H9 (cell line): ENCODE measurements at regions not wholly inside any gene's neighbourhood (a gene's known extent, or its start where the extent isn't known, plus 50 kb on each side); places are given as distances from the start of the nearest gene placed in this dataset.

Source experiments
- DNase-seq: peaks from one replicate; pipeline ENCODE4 v3.0.0-alpha.2; 2017
- H2AFZ ChIP-seq: one replicate; pipeline ENCODE4 v1.6.1; 2013; ENCODE audit warnings: mild to moderate bottlenecking, low read length, control low read depth, moderate library complexity
- H2AK5ac ChIP-seq: 2 replicates; pipeline ENCODE4 v1.6.1; 2013; ENCODE audit warnings: low read length, control low read depth, mixed read lengths; ENCODE audit not compliant: insufficient read length
- H2BK120ac ChIP-seq: one replicate; pipeline ENCODE4 v1.6.1; 2013; ENCODE audit warnings: low read depth, mild to moderate bottlenecking, low read length, control low read depth, inconsistent platforms; ENCODE audit not compliant: poor library complexity, severe bottlenecking
- H2BK12ac ChIP-seq: 2 replicates; pipeline ENCODE4 v1.6.1; 2013; ENCODE audit warnings: low read length, control low read depth, mixed read lengths, low read depth; ENCODE audit not compliant: insufficient read length
- H2BK15ac ChIP-seq: 2 replicates; pipeline ENCODE4 v1.6.1; 2013; ENCODE audit warnings: low read depth, low read length, control low read depth
- H2BK20ac ChIP-seq: one replicate; pipeline ENCODE4 v1.6.1; 2013; ENCODE audit warnings: low read depth, mild to moderate bottlenecking, low read length, control low read depth, inconsistent platforms; ENCODE audit not compliant: poor library complexity, severe bottlenecking
- H2BK5ac ChIP-seq: 2 replicates; pipeline ENCODE4 v1.6.1; 2013; ENCODE audit warnings: low read length, control low read depth, mixed read lengths; ENCODE audit not compliant: insufficient read length
- H3K14ac ChIP-seq: 2 replicates; pipeline ENCODE4 v1.6.1; 2013; ENCODE audit warnings: low read length, control low read depth; ENCODE audit not compliant: insufficient read depth
- H3K18ac ChIP-seq: 2 replicates; pipeline ENCODE4 v1.6.1; 2013; ENCODE audit warnings: low read depth, mild to moderate bottlenecking, mixed read lengths, low read length, control low read depth; ENCODE audit not compliant: insufficient read length
- H3K23ac ChIP-seq: 2 replicates; pipeline ENCODE4 v1.6.1; 2013; ENCODE audit warnings: low read length, control low read depth, mixed read lengths, low read depth; ENCODE audit not compliant: insufficient read length
- H3K23me2 ChIP-seq: 2 replicates; pipeline ENCODE4 v1.6.1; 2013; ENCODE audit warnings: low read depth, mild to moderate bottlenecking, mixed read lengths, low read length, control low read depth; ENCODE audit not compliant: insufficient read length, poor library complexity, severe bottlenecking
- H3K27ac ChIP-seq: 2 replicates; pipeline ENCODE4 v1.5.1; 2013; ENCODE audit warnings: low read length, control low read depth, mixed read lengths, low read depth; ENCODE audit not compliant: insufficient read length
- H3K27me3 ChIP-seq: 2 replicates; pipeline ENCODE4 v1.6.1; 2013; ENCODE audit warnings: low read length, control low read depth, inconsistent platforms; ENCODE audit not compliant: insufficient read depth
- H3K4ac ChIP-seq: 2 replicates; pipeline ENCODE4 v1.6.1; 2013; ENCODE audit warnings: low read depth, mild to moderate bottlenecking, control low read depth, inconsistent platforms, low read length, moderate library complexity
- H3K4me1 ChIP-seq: 2 replicates; pipeline ENCODE4 v1.6.1; 2013; ENCODE audit warnings: low read length, control low read depth, inconsistent platforms; ENCODE audit not compliant: insufficient read depth
- H3K4me2 ChIP-seq: 2 replicates; pipeline ENCODE4 v1.6.1; 2013; ENCODE audit warnings: low read length, control low read depth, mixed read lengths; ENCODE audit not compliant: insufficient read length, insufficient read depth
- H3K56ac ChIP-seq: 2 replicates; pipeline ENCODE4 v1.6.1; 2013; ENCODE audit warnings: low read depth, mild to moderate bottlenecking, mixed read lengths, low read length, control low read depth; ENCODE audit not compliant: insufficient read length
- H3K79me1 ChIP-seq: 2 replicates; pipeline ENCODE4 v1.6.1; 2013; ENCODE audit warnings: low read depth, mild to moderate bottlenecking, moderate library complexity, low read length, control low read depth, inconsistent platforms; ENCODE audit not compliant: insufficient read depth, poor library complexity, severe bottlenecking
- H3K79me2 ChIP-seq: 2 replicates; pipeline ENCODE4 v1.6.1; 2013; ENCODE audit warnings: low read length, control low read depth, inconsistent platforms; ENCODE audit not compliant: insufficient read depth
- H3K9ac ChIP-seq: 2 replicates; pipeline ENCODE4 v1.6.1; 2013; ENCODE audit warnings: low read length, control low read depth, mixed read lengths; ENCODE audit not compliant: insufficient read length; ENCODE audit errors: extremely low read depth
- H3K9me3 ChIP-seq: one replicate; pipeline ENCODE4 v1.6.1; 2013; ENCODE audit warnings: low read depth, low read length, inconsistent platforms; ENCODE audit not compliant: control insufficient read depth
- H3T11ph ChIP-seq: one replicate; pipeline ENCODE4 v1.6.1; 2013; ENCODE audit warnings: mild to moderate bottlenecking, low read length, control low read depth, inconsistent platforms
- H4K20me1 ChIP-seq: one replicate; pipeline ENCODE4 v1.6.1; 2013; ENCODE audit not compliant: control insufficient read depth, insufficient read length, insufficient read depth
- H4K5ac ChIP-seq: 2 replicates; pipeline ENCODE4 v1.6.1; 2013; ENCODE audit warnings: low read depth, mild to moderate bottlenecking, mixed read lengths, low read length, control low read depth; ENCODE audit not compliant: insufficient read length
- H4K8ac ChIP-seq: replicated peaks from 2 replicates; pipeline ENCODE4 v1.6.1; 2013; ENCODE audit warnings: low read length, control low read depth, mixed read lengths, low read depth; ENCODE audit not compliant: insufficient read length
- H4K91ac ChIP-seq: 2 replicates; pipeline ENCODE4 v1.6.1; 2013; ENCODE audit warnings: low read depth, mild to moderate bottlenecking, moderate library complexity, mixed read lengths, low read length, control low read depth; ENCODE audit not compliant: insufficient read length
- H3K27ac Mint-ChIP-seq, 3 experiments: 2 replicates in 2 of 3; 3 replicates in 1 of 3; pipeline ENCODE4 v1.8.0; 2020 to 2021; ENCODE audit warnings: mixed read lengths in 3 of 3, mild to moderate bottlenecking in 1 of 3, moderate library complexity in 1 of 3
- H3K27me3 Mint-ChIP-seq: 2 replicates; pipeline ENCODE4 v1.8.0; 2021; ENCODE audit warnings: low read depth, mild to moderate bottlenecking, moderate library complexity, mixed read lengths
- H3K36me3 Mint-ChIP-seq, 3 experiments: 2 replicates in 2 of 3; 3 replicates in 1 of 3; pipeline ENCODE4 v1.8.0; 2020 to 2021; ENCODE audit warnings: low read depth in 3 of 3, mixed read lengths in 3 of 3; ENCODE audit not compliant: insufficient read depth in 1 of 3
- H3K4me1 Mint-ChIP-seq, 2 experiments: 2 replicates each; pipeline ENCODE4 v1.8.0; 2020; ENCODE audit warnings: mixed read lengths in 2 of 2
- H3K4me3 Mint-ChIP-seq, 2 experiments: 2 replicates in 1 of 2; 3 replicates in 1 of 2; pipeline ENCODE4 v1.8.0; 2020 to 2021; ENCODE audit warnings: mild to moderate bottlenecking in 2 of 2, mixed read lengths in 2 of 2, moderate library complexity in 1 of 2
- H3K9me3 Mint-ChIP-seq, 2 experiments: 2 replicates in 1 of 2; 3 replicates in 1 of 2; pipeline ENCODE4 v1.8.0; 2020; ENCODE audit warnings: mild to moderate bottlenecking in 2 of 2, mixed read lengths in 2 of 2, moderate library complexity in 1 of 2
- WGBS: extraction: QIAGEN DNeasy Blood & Tissue Kit; methylation state at CpG from one replicate; pipeline ENCODE4 v1.1.7; 2013; ENCODE audit warnings: missing lambda C conversion rate, low lambda C conversion rate, mixed read lengths; ENCODE audit not compliant: insufficient read length; ENCODE audit errors: extremely low coverage; 5-methylcytosine and 5-hydroxymethylcytosine counted together
- TF ChIP-seq, protein P1 (sequence below): fragments of 200-600 bp; sonication (generic); conservative IDR thresholded peaks from 3 replicates; pipeline ENCODE4 v1.8.0; 2021; ENCODE audit warnings: antibody characterized with exemption, mild to moderate bottlenecking

DNA sequence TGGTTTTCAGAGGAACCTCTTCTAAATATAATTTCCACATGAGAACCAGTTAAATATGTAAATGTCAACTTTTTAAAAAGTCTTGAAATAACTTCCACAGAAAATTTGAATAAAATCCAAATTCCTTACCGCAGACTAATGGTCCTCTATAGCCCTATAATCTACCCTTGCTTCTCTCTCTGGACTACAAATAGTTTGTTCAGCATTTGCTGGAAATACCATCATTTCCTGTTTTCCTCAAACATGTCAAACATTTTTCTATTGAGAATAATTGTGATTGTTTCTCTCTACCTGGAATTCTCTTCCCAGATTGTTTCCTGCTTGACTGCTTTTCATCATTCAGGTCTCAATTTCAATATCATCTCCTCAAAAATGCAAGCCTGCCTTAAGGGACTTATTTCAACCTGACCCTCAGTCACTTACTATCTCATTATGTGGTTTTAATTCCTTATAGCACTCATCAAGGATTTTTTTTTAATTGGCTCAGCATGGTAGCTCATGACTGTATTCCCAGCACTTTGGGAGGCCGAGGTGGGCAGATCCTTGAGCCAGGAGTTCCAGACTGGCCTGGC, 898.9 kb upstream of the MIR17HG start:
- no peak overlapping the region for H3K18ac ChIP-seq
- H3K79me1 ChIP-seq, result no peaks in the 10 kb centered on the region
- H3K36me3 Mint-ChIP-seq, result no peaks in the 10 kb centered on the region; a peak in 1 of 7 replicates
- no peak overlapping the region for H3K27ac ChIP-seq
- H4K91ac ChIP-seq, result no peak overlapping the region
- no peak overlapping the region for H3K4me2 ChIP-seq
- no peak overlapping the region for H2BK120ac ChIP-seq
- no peak overlapping the region for H2BK20ac ChIP-seq
- no peak overlapping the region for H4K8ac ChIP-seq
- H4K5ac ChIP-seq, result no peak overlapping the region
- no peaks in the 10 kb centered on the region for H3K23me2 ChIP-seq
- no peaks in the 10 kb centered on the region for H3K9me3 Mint-ChIP-seq
- H3K27me3 Mint-ChIP-seq, result no peaks in the 10 kb centered on the region
- H3K4me1 Mint-ChIP-seq, result peaks cover 9 to 14% of the 10 kb centered on the region in 2 experiments
- no peak overlapping the region for H2BK5ac ChIP-seq
- no peak for DNase-seq
- no peaks in the 10 kb centered on the region for H3K27me3 ChIP-seq
- H3K4ac ChIP-seq, result no peak overlapping the region
- no peak overlapping the region for H3K9ac ChIP-seq
- no peak overlapping the region for H2AFZ ChIP-seq
- no peaks in the 10 kb centered on the region for H3K79me2 ChIP-seq
- TF ChIP-seq, protein P1, sequence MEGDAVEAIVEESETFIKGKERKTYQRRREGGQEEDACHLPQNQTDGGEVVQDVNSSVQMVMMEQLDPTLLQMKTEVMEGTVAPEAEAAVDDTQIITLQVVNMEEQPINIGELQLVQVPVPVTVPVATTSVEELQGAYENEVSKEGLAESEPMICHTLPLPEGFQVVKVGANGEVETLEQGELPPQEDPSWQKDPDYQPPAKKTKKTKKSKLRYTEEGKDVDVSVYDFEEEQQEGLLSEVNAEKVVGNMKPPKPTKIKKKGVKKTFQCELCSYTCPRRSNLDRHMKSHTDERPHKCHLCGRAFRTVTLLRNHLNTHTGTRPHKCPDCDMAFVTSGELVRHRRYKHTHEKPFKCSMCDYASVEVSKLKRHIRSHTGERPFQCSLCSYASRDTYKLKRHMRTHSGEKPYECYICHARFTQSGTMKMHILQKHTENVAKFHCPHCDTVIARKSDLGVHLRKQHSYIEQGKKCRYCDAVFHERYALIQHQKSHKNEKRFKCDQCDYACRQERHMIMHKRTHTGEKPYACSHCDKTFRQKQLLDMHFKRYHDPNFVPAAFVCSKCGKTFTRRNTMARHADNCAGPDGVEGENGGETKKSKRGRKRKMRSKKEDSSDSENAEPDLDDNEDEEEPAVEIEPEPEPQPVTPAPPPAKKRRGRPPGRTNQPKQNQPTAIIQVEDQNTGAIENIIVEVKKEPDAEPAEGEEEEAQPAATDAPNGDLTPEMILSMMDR, result no peak
- H2BK15ac ChIP-seq, result no peak overlapping the region
- no peak overlapping the region for H3K14ac ChIP-seq
- no peak overlapping the region for H3T11ph ChIP-seq
- H3K4me1 ChIP-seq, result no peaks in the 10 kb centered on the region
- no peaks in the 10 kb centered on the region for H3K9me3 ChIP-seq
- H4K20me1 ChIP-seq, result no peaks in the 10 kb centered on the region
- no CpG with 5 or more reads among the region's 2 CpGs for WGBS
- no peak overlapping the region for H3K27ac Mint-ChIP-seq
- no peak overlapping the region for H2BK12ac ChIP-seq
- H3K56ac ChIP-seq, result no peak overlapping the region
- no peak overlapping the region for H3K23ac ChIP-seq
- H2AK5ac ChIP-seq, result no peak overlapping the region
- H3K4me3 Mint-ChIP-seq, result no peak overlapping the region
